GM18858 (cell line): ENCODE measurements at regions not wholly inside any gene's neighbourhood (a gene's known extent, or its start where the extent isn't known, plus 50 kb on each side); places are given as distances from the start of the nearest gene placed in this dataset.
"Not testable (repeated sequence)": the region's sequence is repeated elsewhere in the genome, so short reads cannot be mapped to it uniquely, and the experiment has no call there.

Source experiments
- ATAC-seq: cut with Tn5 transposase; IDR thresholded peaks from one replicate; pipeline ENCODE4 v1.9.1; 2021; ENCODE audit not compliant: unreplicated experiment

DNA sequence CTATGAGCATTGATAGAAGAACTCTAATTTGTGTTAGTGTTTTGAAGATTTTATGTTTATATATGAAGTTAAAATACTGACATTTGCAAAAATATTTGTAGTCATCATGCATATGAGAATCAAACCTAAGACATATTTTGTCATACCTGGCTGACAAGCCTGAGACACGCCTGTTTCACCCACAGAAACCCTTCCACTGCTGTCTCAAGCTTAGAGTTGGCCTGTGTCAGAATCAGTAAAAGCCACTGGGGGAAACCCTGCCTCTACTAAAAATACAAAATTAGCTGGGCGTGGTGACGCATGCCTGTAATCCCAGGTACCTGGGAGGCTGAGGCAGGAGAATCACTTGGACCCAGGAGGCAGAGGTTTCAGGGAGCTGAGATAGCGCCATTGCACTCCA lies 218.0 kb upstream of the C1QTNF3 start:
- ATAC-seq, result not testable (repeated sequence)

DNA sequence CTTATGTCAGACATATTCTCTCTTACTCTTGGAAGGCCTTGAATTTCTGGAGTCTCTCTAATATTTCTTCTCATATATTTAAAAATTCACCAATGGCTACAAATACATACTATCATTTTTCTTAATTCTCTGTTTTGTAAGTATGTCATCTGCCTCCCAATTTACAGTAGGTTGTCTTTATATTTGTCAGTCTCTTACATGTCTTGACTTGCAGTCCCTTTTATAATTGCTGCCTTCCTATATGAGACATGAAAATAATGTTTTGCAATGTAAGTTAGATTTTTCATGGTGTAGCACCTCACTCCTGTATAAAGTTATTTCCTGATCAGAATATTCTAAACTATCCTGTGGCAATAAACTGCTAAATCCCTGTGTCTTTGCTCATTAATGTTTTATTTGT lies 223.1 kb upstream of the C1QTNF3 start:
- ATAC-seq, result not testable (repeated sequence)

DNA sequence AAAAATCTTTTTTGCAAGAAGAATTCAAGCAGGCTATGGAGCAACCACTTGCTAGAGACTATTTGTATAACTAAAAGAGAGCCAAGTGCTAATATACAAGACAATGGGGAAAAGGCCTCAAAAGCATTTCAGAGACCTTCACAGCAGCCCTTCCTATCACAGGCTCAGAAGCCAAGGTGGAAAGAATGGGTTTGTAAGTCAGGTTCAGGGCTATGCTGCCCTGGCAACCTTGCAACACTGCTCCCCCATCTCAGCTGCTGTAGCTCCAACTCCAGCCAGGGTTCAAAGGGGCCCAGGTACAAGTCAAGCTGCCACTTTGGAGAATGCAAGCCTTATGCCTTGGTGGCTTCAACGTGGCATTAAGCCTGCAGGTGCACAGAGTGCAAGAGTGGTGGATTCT lies 253.7 kb upstream of the C1QTNF3 start:
- ATAC-seq, result not testable (repeated sequence)

DNA sequence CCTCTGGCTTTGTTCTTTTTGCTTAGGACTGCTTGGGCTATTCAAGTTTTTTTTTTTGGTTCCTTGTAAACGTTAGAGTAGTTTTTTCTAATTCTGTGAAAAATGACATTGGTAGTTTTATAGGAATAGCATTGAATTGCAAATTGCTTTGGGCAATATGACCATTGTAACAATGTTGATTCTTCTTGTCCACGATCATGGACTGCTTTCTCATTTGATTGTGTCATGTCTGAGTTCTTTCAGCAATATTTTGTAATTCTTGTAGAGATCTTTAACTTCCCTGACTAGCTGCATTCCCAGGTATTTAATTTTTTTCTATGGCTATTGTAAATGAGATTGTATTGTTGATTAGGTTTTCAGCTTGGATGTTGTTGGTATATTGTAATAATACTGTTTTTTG lies 286.2 kb upstream of the C1QTNF3 start:
- ATAC-seq, result not testable (repeated sequence)

DNA sequence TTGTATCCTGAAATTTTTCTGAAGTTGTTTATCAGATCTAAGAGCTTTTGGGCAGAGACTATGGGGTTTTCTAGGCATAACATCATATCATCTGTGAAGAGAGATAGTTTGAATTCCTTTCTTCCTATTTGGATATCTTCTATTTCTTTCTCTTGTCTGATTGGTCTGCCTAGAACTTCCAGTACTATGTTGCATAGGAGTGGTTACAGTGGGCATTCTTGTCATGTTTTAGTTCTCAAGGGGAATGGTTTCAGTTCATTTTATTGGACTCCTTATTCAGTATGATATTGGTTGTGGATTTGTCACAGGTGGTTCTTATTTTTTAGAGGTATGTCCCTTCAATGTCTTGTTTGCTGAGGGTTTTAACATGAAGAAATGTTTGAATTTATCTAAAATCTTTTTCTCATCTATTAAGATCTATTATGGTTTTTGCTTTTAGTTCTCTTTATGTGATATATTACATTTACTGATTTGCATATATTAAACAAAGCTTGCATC lies 286.6 kb upstream of the C1QTNF3 start:
- ATAC-seq, result not testable (repeated sequence)

DNA sequence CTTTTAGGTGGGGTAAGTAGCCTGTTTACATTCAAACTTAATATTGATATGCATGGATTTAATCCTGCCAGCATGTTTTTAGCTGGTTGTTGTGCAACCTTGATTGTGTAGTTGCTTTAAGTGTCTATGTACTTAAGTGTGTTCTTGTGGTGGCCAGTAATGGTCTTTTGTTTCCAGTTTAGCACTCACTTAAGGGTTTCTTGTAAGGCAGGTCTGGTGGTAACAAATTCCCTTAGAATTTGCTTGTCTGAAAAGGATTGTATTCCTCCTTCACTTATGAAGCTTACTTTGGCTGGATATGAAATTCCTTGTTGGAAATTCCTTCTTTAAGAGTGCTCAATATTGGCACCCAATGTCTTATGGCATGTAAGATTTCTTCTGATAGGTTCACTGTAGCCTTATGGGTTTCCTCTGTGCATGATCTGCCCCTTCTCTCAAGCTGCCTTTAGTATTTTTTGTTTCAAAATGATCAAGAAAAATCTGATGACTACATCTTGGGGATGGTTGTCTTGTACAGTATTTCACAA lies 289.0 kb upstream of the C1QTNF3 start:
- not testable (repeated sequence) for ATAC-seq

DNA sequence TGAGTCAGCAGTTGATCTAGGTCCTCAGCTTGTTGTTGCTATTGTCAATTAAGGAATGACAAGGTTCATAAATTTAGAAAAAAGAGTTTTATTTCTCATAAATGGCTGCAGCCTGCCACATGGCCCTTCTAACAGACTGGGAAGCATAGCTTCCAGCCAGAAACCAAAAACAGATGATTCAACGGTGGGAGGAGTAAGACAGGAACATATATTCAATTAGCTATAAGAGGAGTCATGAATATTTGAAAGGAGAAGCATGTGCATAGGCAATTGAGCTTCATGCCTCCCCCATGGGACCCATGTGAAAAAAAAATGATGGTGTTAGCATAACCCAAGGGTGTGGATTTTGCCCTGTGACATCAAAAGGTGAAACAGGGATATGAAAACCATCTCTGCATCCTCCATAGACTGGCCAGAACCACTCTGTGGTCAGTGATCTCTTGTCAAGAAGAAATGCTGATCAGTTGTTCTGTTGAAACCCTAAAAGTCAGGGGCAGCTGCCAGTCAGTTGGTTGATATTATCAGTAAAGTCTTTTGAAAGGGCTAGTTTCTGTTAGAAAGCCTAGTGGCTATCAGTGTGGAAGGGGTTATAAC lies 296.5 kb upstream of the C1QTNF3 start:
- not testable (repeated sequence) for ATAC-seq

DNA sequence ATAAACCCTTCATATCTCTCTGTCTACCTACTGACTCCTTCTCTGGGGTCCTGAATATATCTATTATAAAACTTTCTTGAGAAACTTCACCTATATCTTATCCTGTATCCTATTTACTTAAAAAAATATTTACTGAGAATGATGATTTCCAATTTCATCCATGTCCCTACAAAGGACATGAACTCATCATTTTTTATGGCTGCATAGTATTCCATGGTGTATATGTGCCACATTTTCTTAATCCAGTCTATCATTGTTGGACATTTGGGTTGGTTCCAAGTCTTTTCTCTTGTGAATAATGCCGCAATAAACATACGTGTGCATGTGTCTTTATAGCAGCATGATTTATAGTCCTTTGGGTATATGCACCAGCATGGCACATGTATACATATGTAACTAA lies 301.7 kb upstream of the RAI14 start:
- ATAC-seq, result not testable (repeated sequence)

DNA sequence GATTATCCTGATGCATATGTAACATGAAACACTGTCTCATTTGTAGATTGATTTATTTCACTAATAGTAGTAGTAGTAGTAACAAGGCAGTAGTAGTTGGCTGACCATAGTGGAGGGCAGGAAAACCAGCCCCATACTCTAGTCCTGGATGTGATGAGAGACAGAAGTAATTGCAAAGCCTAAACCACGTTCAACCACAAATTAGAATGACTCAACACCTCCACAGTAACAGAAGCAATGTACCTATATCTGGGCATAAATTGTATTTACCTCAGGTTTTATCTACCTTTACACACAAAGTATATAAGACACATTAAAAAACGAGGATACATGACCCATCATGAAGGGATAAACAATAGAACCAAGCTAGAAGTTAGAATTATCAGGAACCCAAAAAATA lies 284.7 kb upstream of the RAI14 start:
- not testable (repeated sequence) for ATAC-seq

DNA sequence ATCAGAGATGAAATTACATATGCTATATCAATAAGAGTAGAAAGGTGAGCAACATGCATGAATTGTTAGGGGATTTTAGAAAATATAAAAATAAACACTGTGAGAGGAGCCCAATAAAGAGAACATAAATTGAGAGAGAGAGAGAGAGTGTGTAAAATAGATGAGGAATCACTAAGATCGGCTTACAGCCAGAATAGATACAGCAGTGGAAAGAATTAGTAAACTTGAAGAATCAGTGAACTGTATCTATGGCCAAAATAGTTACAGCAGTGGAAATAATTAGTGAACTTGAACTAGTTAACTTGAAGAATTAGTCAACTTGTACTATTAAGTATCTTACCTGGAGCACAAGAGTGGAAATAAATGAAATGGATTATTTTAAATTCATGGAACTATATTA lies 284.3 kb upstream of the RAI14 start:
- not testable (repeated sequence) for ATAC-seq

DNA sequence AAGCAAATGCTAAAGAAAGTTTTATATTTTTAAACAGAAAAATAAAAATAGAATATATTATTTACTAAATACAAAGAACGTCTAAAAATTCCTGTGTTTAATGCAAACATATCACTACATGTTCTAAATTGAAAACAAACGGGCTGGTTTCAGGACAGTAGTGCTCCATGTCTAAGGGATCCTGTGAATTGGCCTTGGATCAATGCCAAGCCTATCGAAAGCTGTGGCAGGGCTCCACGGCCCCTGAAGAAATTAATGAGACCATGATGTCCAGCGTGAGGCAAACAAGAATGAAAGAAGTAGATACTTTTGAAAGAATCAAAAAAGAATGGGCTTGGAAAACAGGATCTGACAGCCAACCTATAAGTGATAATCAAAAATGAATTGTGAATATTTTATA lies 283.4 kb upstream of the RAI14 start:
- not testable (repeated sequence) for ATAC-seq

DNA sequence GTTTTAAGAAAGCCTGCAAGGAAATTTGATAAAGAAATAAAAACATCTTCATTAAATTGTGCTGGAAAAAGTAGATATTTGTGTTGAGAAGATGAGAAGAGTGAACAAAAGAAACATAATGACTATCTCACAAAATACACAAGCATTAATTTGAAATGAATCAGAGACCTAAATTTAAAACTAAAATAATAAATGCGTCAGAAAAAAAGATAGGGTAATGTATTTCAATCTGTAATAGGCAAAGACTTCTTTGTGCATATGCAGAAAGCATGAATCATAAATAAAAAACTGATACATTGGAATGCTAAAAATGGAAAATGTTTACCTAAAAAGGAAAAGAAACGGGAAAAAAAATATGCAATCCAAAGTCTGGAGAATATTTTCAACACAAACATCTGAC lies 278.5 kb upstream of the RAI14 start:
- not testable (repeated sequence) for ATAC-seq

DNA sequence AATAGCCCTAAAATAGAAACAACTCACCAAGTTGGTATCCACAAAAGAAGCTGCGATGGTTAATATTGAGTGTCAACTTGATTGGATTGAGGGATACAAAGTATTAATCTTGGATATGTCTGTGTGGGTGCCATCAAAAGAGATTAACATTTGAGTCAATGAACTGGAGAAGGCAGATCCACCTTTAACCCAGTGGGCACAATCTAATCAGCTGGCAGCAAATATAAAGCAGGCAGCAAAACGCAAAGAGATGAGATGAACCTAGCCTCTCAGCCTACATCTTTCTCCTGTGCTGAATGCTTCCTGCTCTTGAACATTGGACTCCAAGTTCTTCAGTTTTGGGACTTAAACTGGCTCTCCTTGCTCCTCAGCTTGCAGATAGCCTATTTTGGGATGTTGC lies 277.6 kb upstream of the RAI14 start:
- not testable (repeated sequence) for ATAC-seq

DNA sequence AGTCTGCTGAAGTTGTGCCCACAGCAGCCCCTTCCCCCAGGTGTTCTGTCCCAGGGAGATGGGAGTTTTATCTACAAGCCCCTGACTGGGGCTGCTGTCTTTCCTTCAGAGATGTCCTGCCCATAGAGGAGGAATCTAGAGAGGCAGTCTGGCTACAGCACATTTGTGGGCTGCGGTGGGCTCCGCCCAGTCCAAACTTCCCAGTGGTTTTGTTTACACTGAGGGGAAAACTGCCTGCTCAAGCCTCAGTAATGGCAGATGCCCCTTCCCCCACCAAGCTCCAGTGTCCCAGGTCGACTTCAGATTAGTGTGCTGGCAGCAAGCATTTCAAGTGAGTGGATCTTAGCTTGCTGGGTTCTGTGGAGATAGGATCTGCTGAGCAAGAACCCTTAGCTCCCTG lies 267.4 kb upstream of the RAI14 start:
- not testable (repeated sequence) for ATAC-seq

DNA sequence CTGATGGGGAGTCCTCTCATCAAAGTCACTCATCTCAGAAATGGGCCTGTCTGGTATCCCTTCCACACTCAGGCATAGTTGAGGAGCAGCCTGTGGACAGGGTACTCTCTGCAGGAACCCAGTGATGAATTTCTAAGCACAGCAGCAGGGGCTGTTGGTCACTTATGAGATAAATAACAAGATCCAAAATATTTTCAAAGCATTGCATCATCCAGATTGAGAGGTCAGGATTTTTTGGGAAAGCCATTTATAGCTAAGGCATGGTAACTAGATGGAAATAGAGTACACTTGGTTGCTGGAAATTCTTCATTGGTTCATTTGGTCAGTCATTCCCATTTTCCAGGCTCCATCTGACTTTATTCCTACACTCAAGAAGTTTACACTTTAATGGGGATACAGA lies 246.8 kb upstream of the RAI14 start:
- ATAC-seq, result no peak

DNA sequence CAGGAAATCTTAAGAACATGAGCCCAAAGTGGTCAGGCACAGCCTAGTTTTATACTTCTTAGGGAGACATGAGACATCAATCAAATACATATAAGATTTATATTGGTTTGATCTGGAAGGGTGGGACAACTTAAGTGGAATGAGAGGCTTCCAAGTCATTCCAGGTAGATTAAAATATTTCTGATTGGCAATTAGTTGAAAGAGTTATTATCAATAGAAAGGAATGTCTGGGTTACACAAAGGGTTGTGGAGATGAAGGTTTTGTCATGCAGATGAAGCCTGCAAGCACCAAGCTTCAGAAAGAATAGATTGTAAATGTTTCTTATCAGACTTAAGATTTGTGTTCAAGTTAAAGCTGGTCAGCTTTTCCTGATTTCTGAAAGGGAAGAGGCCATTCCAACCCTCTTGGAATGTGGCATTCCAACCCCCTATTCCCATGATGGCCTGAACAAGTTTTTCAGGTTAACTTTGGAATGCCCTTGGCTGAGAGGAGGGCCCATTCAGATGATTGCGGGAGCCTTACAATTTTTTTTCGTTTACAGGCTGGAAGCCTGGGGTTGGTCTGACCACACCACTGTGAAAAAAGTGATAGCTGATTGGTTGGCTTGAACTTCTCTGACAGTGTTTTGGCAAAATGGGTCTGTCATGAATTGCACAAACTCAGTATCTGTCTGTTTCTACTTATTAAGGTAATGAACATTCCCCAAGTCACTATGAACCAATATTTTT lies 245.6 kb upstream of the RAI14 start:
- no peak for ATAC-seq

DNA sequence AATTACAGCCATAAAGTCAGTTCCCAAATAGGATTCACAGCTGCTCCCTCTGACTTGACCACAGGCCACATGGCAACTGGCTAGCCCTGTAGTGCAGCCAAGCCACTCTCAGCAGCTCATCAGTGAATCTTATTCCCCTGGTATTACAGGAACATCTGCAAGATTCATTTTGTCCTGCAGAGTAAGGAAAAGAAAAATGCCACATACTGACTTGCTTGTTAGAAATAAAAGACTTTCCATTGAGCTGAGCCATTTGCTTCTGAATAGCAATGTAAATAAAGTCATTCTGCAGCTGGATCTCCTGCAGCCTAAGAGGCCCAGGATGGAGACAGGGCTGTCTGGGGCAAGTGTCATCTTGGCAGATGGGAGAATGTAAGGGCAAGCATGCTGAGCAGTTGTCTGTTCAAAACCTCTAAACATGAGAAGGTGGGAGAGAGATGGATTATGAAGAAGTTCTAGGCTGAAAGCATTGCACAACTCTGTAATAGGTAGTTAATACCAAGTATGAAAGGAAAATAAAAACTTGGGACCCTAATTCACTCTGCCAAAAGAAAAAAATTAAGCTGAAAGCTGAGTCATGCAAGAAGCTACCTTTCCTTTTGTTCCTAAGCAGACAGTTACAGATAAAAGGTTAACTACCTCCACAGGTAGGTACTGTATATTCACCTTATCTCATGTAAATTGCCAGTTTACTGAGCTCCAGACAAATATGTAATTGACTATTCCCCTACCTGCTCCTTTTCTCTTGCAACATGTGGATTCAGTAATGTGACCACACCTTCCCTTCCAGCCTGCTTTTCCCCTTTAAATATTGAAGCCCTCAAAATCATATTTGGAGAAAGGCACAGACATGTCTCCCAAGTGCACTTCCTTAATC lies 244.4 kb upstream of the RAI14 start:
- ATAC-seq, result no peak

DNA sequence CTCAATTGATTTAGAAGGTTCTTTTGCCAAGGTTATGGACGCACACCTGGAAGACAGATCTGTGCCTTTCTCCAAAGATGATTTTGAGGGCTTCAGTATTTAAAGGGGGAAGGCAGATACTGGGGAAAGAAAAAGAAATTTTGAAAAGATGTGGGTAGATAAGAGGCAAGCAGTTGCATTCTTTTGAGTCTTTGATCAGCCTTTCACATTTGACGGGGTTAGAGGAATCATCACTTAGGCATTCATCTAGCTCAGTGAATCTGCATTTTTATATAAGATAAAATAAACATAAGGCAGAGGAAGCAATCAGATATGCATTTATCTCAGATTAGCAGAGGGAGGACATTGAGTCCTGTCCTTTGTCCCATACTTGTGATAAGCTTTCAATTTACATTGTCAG lies 243.4 kb upstream of the RAI14 start:
- ATAC-seq, result no peak

DNA sequence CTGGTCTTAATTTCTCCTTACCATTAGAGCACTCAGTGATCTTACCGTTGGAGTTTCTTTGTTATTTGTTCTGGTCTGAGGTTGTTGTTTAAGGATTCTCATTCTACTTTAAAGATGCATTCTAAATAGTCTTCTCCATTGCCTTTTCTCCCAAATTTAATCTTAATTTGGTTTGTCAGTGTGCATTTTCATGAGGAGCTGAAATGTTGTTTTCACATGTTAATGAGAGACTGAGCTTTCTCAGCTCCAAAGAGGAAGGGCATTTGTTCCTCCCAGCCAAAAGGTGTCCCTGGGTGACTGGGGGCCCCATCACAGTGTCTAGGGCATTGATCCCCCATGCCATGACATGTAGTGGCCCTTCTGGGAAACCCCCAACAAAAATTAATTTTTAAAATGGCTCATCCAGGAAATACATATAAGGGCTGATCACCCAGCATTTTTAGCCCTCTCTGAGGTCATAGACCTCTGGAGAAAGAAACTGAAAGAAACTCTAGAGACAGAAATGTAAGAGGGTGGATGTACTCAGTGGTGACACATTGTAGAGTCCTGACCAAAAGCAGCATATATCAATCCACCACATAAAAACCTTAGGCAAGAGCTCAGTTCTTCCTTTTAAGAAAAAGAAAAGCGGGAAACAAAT lies 240.4 kb upstream of the RAI14 start:
- ATAC-seq, result peak; percentile 99

DNA sequence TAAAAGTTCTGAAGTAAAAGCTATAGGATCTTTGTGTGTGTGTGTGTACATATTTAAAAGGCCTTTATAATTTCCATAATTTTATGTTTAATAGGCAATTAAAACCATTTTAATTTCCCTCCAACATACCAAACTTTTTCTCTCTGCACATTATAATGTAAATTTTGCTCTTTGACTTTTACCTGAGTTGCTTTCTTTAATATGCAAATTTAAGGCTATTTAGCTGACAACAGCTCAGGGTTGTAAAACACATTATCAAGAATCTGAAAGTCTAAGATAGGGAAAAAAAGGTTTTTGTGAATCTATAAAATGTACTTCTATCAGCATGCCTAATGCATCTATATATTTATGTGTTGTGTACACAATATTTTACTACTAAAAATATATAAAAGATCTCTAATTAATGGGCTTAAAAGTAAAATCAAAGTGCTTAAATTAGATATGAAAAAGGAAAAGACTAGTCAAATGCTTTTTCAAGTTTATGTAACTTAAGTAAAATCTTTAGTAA lies 239.6 kb upstream of the RAI14 start:
- no peak for ATAC-seq

DNA sequence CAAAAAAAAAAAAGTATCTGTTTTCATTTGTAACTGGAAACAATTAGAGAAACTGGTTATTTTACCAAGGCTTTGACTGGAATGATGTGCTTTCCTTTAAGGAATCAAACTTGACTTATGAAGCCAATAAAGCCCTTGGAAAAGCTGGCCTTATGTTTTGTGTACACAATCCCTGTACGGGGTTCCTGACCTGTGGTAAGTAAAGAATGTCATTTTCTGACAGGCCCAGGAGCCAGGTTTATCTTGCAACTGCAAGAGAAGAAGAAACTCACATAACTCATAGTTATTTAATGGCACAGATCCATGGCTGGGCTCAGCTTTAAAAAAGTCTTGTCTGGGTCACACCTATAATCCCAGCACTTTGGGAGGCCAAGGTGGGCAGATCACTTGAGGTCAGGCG lies 235.9 kb upstream of the RAI14 start:
- not testable (repeated sequence) for ATAC-seq
